ENCODE measurements at regions not wholly inside any gene's neighbourhood (a gene's known extent, or its start where the extent isn't known, plus 50 kb on each side); places are given as distances from the start of the nearest gene placed in this dataset.

DNA sequence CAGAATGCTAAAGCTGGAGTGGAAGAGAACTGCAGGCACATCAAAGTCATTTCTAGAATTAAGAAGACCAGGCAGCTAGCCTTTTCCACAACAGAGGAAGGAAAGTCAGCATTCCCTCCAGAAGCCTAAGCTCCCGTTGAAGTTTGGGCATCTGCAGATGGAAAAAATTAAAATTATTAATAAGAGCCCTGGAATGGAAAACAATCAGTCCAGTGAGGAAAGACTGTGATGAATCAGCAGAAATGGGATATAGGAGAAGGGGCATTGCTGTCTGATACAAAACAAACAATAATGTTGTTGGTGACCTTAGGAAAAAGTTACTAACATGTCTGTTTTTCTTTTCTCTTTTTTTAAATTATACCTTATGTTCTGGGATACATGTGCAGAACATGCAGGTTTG is 450.7 kb upstream of the SLC14A2 start:
- TF ChIP-seq, protein P1, sequence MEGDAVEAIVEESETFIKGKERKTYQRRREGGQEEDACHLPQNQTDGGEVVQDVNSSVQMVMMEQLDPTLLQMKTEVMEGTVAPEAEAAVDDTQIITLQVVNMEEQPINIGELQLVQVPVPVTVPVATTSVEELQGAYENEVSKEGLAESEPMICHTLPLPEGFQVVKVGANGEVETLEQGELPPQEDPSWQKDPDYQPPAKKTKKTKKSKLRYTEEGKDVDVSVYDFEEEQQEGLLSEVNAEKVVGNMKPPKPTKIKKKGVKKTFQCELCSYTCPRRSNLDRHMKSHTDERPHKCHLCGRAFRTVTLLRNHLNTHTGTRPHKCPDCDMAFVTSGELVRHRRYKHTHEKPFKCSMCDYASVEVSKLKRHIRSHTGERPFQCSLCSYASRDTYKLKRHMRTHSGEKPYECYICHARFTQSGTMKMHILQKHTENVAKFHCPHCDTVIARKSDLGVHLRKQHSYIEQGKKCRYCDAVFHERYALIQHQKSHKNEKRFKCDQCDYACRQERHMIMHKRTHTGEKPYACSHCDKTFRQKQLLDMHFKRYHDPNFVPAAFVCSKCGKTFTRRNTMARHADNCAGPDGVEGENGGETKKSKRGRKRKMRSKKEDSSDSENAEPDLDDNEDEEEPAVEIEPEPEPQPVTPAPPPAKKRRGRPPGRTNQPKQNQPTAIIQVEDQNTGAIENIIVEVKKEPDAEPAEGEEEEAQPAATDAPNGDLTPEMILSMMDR (IDR thresholded peaks at IDR 0.05), result no peak
- TF ChIP-seq POLR2A (IDR thresholded peaks at IDR 0.05) (no peak), POLR2AphosphoS5 (IDR thresholded peaks at IDR 0.05) (no peak)

Data from breast epithelium (tissue), 3 donors.